Spleen (tissue), 11 donors: ENCODE measurements at regions not wholly inside any gene's neighbourhood (a gene's known extent, or its start where the extent isn't known, plus 50 kb on each side); places are given as distances from the start of the nearest gene placed in this dataset.

Source experiments
- DNase-seq: peaks from one replicate; pipeline ENCODE4 v3.0.0-alpha.2; 2020
- H3K27ac ChIP-seq, 8 donors: fragments of 200-600 bp; sonication (generic) in 7 of 8; 1 replicate in 4 of 8; 2 replicates in 4 of 8; pipeline versions ENCODE4 v1.5.0 to v1.8.0; 2016 to 2021; ENCODE audit warnings: inconsistent platforms in 4 of 8, mild to moderate bottlenecking in 4 of 8, moderate library complexity in 1 of 8
- H3K27me3 ChIP-seq, 7 donors: fragments of 200-600 bp; sonication (generic) in 6 of 7; replicated peaks in 1 of 7; 1 replicate in 4 of 7; 2 replicates in 3 of 7; pipeline versions ENCODE4 v1.5.0 to v1.8.0; 2016 to 2021; ENCODE audit warnings: inconsistent platforms in 3 of 7, mild to moderate bottlenecking in 1 of 7
- H3K36me3 ChIP-seq, 6 donors: fragments of 200-600 bp; sonication (generic) in 5 of 6; 1 replicate in 4 of 6; 2 replicates in 2 of 6; pipeline versions ENCODE4 v1.5.0 to v1.8.0; 2016 to 2021; ENCODE audit warnings: inconsistent platforms in 2 of 6
- H3K4me1 ChIP-seq, 6 donors: fragments of 200-600 bp; sonication (generic) in 5 of 6; 1 replicate in 3 of 6; 2 replicates in 3 of 6; pipeline versions ENCODE4 v1.5.0 to v1.8.0; 2016 to 2021; ENCODE audit warnings: inconsistent platforms in 3 of 6
- H3K4me3 ChIP-seq, 8 donors: fragments of 200-600 bp; sonication (generic) in 7 of 8; 1 replicate in 4 of 8; 2 replicates in 4 of 8; pipeline versions ENCODE4 v1.5.0 to v1.8.0; 2016 to 2021; ENCODE audit warnings: inconsistent platforms in 4 of 8, mild to moderate bottlenecking in 4 of 8, moderate library complexity in 2 of 8
- H3K9me3 ChIP-seq, 8 donors: fragments of 200-600 bp; sonication (generic) in 7 of 8; 1 replicate in 4 of 8; 2 replicates in 4 of 8; pipeline versions ENCODE4 v1.5.0 to v1.8.0; 2016 to 2021; ENCODE audit warnings: inconsistent platforms in 4 of 8
- POLR2A ChIP-seq, 3 donors: fragments of 450-650 bp; IDR thresholded peaks; one replicate each; pipeline ENCODE4 v1.5.1; 2017; ENCODE audit warnings: antibody characterized with exemption in 3 of 3, mild to moderate bottlenecking in 1 of 3
- POLR2AphosphoS5 ChIP-seq, 3 donors: sonication (generic); formaldehyde crosslinking; IDR thresholded peaks; one replicate each; pipeline ENCODE4 v1.5.1; 2017; ENCODE audit warnings: antibody characterized with exemption in 3 of 3
- WGBS, 5 donors: extraction: QIAGEN DNeasy Blood & Tissue Kit in 3 of 5; methylation state at CpG; one replicate each; pipeline versions ENCODE4 v1.1.5 to v1.1.7; 2013 to 2018; 5-methylcytosine and 5-hydroxymethylcytosine counted together
- intact Hi-C: fragments of 100-400 bp; cut with DNase I; formaldehyde crosslinking; loops from one replicate; pipeline ENCODE4 v1.15.0; 2023; ENCODE audit warnings: low total_unique reads
- TF ChIP-seq, protein P1 (sequence below), 11 experiments: fragments of 200-600 bp in 7 of 11; fragments of 450-650 bp in 4 of 11; sonication (generic) in 4 of 11; IDR thresholded peaks in 8 of 11; conservative IDR thresholded peaks in 3 of 11; 1 replicate in 7 of 11; 2 replicates in 4 of 11; pipeline versions ENCODE4 v1.4.0 to v1.8.0; 2016 to 2021; ENCODE audit warnings: antibody characterized with exemption in 11 of 11, inconsistent platforms in 4 of 11, mild to moderate bottlenecking in 1 of 11
- donor health status: healthy with polysubstance abuse.
- donor health status: DM: no; HTN: no; CAD: no; lungs with moderate emphysema.
- donor health status: DM: no; HTN: no; CAD: no.
- donor health status: Bipolar disorder and iron deficiency.
- donor health status: healthy.
- donor health status: DM: no; HTN: no; CAD: no.
- donor health status: DM: yes; HTN: yes; CAD: no.

DNA sequence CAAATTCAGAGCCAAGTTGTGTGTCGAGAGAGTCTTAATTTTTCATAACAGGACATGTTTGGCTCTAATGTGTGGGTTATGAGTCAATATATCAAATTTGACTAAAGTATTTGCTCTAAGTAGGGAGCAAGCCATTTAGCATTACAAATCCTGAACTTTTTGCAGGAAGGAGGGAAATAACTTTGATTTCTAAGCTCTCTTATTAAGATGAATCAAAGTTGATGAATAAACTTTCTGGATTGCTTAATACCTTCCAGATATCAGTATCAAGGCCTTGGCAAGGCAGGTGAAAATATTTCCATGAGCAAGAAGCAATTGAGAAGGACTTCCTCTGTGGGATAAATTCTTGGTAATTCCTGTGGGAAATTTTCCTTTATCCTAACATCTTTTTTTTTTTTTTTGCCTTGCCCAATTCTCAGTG, 258.8 kb downstream of the AHR start:
- Histone ChIP-seq H3K9me3 (no peaks in the 10 kb centered on the region), H3K27ac (no peak overlapping the region), H3K4me1 (peaks cover 0 to 3% (median 0%) of the 10 kb centered on the region in 6 donors), H3K36me3 (no peaks in the 10 kb centered on the region), H3K27me3 (no peaks in the 10 kb centered on the region), H3K4me3 (no peak overlapping the region)
- intact Hi-C loops, result no loop called here
- DNase-seq, result no peak
- WGBS, 5 donors, result 79 to 88% (median 86%) methylated on average over 1 of the region's 1 CpG
- TF ChIP-seq POLR2A (IDR thresholded peaks at IDR 0.05) (no peak), POLR2AphosphoS5 (IDR thresholded peaks at IDR 0.05) (no peak)
- TF ChIP-seq, protein P1, sequence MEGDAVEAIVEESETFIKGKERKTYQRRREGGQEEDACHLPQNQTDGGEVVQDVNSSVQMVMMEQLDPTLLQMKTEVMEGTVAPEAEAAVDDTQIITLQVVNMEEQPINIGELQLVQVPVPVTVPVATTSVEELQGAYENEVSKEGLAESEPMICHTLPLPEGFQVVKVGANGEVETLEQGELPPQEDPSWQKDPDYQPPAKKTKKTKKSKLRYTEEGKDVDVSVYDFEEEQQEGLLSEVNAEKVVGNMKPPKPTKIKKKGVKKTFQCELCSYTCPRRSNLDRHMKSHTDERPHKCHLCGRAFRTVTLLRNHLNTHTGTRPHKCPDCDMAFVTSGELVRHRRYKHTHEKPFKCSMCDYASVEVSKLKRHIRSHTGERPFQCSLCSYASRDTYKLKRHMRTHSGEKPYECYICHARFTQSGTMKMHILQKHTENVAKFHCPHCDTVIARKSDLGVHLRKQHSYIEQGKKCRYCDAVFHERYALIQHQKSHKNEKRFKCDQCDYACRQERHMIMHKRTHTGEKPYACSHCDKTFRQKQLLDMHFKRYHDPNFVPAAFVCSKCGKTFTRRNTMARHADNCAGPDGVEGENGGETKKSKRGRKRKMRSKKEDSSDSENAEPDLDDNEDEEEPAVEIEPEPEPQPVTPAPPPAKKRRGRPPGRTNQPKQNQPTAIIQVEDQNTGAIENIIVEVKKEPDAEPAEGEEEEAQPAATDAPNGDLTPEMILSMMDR (IDR thresholded peaks at IDR 0.05 in 8 of 11, conservative IDR thresholded peaks at IDR 0.05 in 3 of 11), result no peak

DNA sequence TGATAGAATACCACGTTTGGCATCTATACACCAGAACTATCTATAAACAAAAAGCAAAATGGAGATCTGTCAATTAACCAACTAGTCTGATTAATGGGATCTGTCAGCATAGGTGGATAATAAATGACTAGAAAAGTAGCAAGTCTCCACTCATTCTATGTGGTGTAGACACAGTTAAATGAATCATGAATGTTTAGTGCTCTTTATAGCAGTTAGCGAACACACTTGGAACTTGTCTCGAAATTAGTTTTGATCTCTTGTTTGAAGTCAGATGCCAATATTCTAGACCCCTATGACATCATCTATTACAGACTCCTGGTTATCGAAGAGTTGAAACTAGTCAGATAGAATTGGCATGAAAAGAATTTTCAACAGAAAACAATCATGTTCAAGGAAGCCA, 259.7 kb downstream of the AHR start:
- no peak for DNase-seq
- Histone ChIP-seq H3K4me3 (no peak overlapping the region), H3K36me3 (no peaks in the 10 kb centered on the region), H3K27ac (no peak overlapping the region), H3K4me1 (peaks cover 0 to 3% (median 0%) of the 10 kb centered on the region in 6 donors), H3K27me3 (no peaks in the 10 kb centered on the region), H3K9me3 (no peaks in the 10 kb centered on the region)
- TF ChIP-seq POLR2A (IDR thresholded peaks at IDR 0.05) (no peak), POLR2AphosphoS5 (IDR thresholded peaks at IDR 0.05) (no peak)
- TF ChIP-seq, protein P1 (IDR thresholded peaks at IDR 0.05 in 8 of 11, conservative IDR thresholded peaks at IDR 0.05 in 3 of 11), result no peak
- WGBS, 5 donors, result 78 to 93% (median 88%) methylated on average over 4 of the region's 4 CpGs
- intact Hi-C loops, result no loop called here

GRCh38 chr7:17558558-17559332, 260.3 kb downstream of the AHR start:
- Histone ChIP-seq H3K36me3 (no peaks in the 10 kb centered on the region), H3K4me1 (peaks cover 0 to 3% (median 0%) of the 10 kb centered on the region in 6 donors), H3K27ac (no peak overlapping the region), H3K27me3 (no peaks in the 10 kb centered on the region), H3K4me3 (no peak overlapping the region), H3K9me3 (no peaks in the 10 kb centered on the region)
- WGBS, 5 donors, result 82 to 95% (median 88%) methylated on average over 4 of the region's 4 CpGs
- intact Hi-C loops, result no loop called here
- DNase-seq, result no peak
- TF ChIP-seq POLR2A (IDR thresholded peaks at IDR 0.05), result no peak
- no peak for TF ChIP-seq POLR2AphosphoS5 (IDR thresholded peaks at IDR 0.05)
- TF ChIP-seq, protein P1 (IDR thresholded peaks at IDR 0.05 in 8 of 11, conservative IDR thresholded peaks at IDR 0.05 in 3 of 11), result no peak

DNA sequence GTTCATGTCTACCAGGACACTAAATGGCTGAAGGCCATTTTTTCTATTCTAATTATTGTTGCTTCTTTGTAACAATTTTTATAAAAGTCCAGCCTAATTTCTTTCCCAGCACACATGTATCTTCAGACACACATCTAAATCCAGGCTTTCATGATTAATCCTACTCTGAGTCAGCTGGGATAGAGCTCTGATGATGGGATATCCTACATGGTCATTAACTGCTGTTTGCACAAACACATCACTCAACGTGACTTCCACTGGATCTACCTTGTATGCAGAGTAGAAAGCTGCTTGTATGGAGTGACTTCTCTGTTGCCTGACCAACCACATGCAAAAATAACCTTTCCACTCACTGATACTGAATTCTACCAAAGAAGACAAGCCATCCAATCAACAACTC, 260.9 kb downstream of the AHR start:
- H3K36me3 ChIP-seq, result no peaks in the 10 kb centered on the region
- intact Hi-C loops, result no loop called here
- H3K4me3 ChIP-seq, result no peak overlapping the region
- WGBS, 5 donors, result 76 to 91% (median 83%) methylated on average over 1 of the region's 1 CpG
- no peak for DNase-seq
- no peak overlapping the region for H3K27ac ChIP-seq
- no peaks in the 10 kb centered on the region for H3K9me3 ChIP-seq
- peaks cover 0 to 3% (median 0%) of the 10 kb centered on the region in 6 donors for H3K4me1 ChIP-seq
- no peaks in the 10 kb centered on the region for H3K27me3 ChIP-seq
- TF ChIP-seq, protein P1 (IDR thresholded peaks at IDR 0.05 in 8 of 11, conservative IDR thresholded peaks at IDR 0.05 in 3 of 11), result no peak
- no peak for TF ChIP-seq POLR2AphosphoS5 (IDR thresholded peaks at IDR 0.05)
- no peak for TF ChIP-seq POLR2A (IDR thresholded peaks at IDR 0.05)
